A673 (cell line): ENCODE measurements at regions not wholly inside any gene's neighbourhood (a gene's known extent, or its start where the extent isn't known, plus 50 kb on each side); places are given as distances from the start of the nearest gene placed in this dataset.

ENCODE experiments used
- EZH2 ChIP-seq: fragments of 200-600 bp; sonication (generic); IDR thresholded peaks from 2 replicates; pipeline ENCODE4 v1.6.1; 2017; ENCODE audit warnings: borderline replicate concordance, low read depth, mild to moderate bottlenecking, mixed read lengths, antibody characterized with exemption, low read length; ENCODE audit not compliant: poor library complexity, severe bottlenecking
- TF ChIP-seq, protein P1 (sequence below): fragments of 300-800, 200-600 bp; sonication (generic); conservative IDR thresholded peaks from 2 replicates; pipeline ENCODE4 v1.5.1; 2017; ENCODE audit warnings: low read depth, mild to moderate bottlenecking, antibody characterized with exemption, low read length, moderate library complexity, mixed read lengths

DNA sequence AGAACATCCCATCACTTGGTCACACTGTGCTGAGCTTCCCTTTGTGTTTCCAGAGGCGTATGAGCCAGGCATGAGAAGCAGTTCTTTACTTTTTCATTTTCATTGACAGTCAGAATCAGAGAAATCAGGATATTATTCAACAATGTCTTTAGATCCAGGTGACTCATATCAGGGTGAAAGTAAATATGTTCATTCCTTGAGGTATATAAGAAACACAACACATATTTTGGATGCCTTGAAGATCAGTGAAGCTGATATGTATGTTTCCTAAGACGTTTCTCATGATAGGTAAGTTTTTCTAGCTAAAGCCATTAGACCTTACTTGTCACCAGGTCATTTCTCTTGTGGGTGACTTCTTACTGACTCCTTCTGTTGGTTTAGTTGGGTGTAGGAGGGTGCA is 505.6 kb downstream of the CDH26 start:
- TF ChIP-seq, protein P1, sequence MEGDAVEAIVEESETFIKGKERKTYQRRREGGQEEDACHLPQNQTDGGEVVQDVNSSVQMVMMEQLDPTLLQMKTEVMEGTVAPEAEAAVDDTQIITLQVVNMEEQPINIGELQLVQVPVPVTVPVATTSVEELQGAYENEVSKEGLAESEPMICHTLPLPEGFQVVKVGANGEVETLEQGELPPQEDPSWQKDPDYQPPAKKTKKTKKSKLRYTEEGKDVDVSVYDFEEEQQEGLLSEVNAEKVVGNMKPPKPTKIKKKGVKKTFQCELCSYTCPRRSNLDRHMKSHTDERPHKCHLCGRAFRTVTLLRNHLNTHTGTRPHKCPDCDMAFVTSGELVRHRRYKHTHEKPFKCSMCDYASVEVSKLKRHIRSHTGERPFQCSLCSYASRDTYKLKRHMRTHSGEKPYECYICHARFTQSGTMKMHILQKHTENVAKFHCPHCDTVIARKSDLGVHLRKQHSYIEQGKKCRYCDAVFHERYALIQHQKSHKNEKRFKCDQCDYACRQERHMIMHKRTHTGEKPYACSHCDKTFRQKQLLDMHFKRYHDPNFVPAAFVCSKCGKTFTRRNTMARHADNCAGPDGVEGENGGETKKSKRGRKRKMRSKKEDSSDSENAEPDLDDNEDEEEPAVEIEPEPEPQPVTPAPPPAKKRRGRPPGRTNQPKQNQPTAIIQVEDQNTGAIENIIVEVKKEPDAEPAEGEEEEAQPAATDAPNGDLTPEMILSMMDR = no peak
- TF ChIP-seq EZH2 = no peak
